C1 segment of cervical spinal cord (tissue), 14 donors: ENCODE measurements at regions not wholly inside any gene's neighbourhood (a gene's known extent, or its start where the extent isn't known, plus 50 kb on each side); places are given as distances from the start of the nearest gene placed in this dataset.
A peak's percentile ranks its signal among the peaks of the same experiment; 100 is the strongest.

Experiments
- DNase-seq, 14 donors: peaks; one replicate each; lab custom pipeline; 2025; lab: John Stamatoyannopoulos, UW

DNA sequence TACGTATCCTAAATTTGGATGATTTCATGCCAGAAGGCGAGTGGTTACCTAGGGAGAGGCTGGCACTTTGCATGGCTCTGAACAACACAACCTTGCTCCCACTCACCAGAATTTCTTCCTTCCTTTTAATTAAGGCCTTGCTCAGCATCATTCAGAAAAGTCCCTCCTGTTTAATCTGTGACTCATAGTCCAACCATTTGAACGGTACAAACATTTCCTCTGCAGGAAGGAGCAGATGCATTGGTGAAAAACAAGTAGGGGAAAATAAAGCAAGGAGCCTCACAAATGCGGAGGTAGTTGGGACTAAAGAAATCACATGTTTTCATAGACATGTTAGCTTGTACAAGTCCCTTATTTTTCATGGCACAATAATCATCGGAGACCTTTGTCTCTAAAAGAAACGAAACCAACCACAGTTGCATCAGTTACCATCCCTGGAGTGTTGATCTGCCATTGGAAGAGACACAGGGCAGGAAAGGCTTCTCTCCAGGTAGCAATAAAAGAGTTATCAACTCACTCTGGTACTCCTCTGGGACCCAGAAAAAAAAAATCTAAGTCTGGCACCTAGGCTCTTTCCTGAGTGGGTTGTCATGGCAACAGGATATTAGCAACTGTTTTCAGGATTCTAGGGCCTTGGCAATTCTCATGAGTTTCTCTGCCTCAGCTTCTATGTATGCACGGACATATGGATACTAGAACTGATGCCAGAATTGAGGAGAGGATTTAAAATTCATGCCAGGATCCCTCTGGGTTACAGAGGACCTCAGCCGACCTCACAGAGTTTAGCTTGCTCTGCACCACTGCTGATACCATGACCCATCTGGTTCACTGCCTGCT, 255.4 kb upstream of the ARPP21 start:
- peak in 1 of 14 donors; percentile 87 for DNase-seq

DNA sequence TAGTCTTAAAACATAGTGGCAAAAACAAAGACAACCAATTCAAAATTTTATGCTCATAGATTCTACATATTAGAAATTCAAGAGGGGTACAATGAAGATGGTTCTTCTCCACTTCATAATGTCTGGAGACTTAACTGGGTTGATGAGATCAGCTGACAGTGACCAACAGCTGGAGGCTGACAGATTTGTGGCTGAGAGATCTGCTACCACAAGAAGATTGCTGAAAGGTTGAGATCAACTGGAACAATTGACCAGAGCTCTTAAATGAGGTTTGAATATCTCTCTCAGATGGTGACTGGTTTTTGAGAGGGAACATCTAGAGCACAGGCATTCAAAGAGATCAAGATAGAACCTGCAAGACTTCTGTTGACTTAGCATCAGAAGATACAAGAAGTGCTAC, 254.1 kb upstream of the ARPP21 start:
- DNase-seq, result no peak

DNA sequence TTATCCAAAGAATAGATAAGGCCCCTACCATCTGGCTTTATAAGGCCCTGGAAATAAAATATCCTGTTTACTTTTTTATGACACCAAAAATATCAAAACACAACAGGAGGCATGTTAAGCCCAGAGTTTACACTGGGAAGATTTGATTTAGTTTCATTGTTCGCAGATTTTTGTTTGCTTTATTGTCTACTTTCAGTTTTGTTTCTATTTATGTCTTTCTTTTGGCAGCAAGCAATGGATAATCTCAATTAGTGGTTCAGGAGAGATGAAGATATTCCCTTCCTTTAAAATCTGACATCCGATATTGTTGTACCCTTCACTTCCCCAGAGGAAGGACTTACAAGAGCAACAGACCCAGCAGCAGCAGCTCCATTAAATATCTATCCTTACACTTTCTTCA, 249.4 kb upstream of the ARPP21 start:
- DNase-seq, result no peak

DNA sequence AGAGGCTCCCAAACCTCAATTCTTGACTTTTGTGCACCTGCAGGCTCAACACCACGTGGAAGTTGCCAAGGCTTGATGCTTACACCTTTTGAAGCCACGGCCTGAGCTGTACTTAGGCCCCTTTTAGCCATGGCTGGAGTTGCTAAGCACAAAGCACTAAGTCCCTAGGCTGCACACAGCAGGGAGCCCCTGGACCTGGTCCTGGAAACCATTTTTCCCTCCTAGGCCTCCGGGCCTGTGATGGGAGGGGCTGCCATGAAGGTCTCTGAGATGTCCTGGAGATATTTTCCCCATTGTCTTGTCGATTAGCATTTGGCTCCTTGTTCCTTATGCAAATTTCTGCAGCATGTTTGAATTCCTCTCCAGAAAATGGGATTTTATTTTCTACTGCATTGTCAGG, 247.1 kb upstream of the ARPP21 start:
- no peak for DNase-seq

DNA sequence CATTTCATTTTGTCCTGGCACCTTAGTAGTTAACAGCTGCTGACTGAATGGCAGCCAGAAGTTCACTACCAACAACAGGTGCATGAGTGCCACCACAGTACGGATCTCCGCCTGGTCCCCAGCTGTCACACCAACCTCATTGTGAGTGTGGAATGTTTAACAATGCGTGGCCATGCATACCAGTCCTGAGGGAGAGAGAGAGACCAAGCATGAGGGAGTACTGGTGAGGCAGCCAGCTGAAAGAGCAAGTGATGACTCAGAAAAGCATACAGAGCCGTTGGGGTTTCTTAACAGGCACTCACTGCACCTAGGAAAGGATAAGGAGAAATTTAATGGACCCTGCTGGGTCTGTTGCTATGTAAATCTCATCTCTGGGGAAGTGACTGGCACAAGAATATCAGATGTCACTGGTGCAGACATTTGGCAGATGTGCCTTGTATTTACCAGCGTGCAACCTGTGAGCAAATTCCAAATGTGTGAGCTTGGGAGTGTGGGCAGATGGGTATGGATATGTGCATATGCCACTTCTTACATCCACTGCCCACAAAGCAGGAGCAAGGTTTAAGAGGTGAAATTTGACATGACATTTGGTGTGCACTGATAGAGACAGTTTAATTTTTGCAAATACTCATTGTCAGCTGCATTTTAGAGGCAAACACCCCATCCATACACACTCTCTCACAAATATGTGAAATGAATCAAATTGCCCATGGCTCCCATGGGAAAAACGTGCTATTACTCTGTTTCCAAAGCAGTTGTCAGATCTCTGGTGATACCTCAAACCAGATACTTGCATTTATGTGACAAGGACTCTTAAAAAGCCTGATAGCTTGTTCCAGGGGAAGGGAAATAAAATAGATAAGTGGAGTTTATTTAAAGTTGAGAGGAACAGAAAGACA, 245.2 kb upstream of the ARPP21 start:
- no peak for DNase-seq

DNA sequence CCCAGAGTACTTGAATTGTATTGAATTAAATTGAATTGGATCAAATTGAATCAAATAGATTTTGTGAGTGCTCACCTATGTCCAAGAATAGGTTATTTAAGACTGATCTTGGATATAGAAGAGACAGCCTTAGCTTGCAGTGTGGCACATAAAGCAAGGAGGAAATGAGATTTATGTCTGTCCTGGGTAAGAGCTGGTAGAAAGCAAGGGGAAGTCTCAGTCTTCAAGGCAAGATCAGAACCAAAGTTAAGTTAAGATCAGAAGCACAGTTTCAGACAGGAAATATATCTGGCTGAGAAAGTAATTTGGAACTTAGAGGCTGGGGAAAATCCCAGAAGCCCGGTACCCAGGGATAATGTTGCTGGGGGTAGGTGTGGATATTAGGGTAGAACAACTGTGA, 244.4 kb upstream of the ARPP21 start:
- DNase-seq, result no peak

DNA sequence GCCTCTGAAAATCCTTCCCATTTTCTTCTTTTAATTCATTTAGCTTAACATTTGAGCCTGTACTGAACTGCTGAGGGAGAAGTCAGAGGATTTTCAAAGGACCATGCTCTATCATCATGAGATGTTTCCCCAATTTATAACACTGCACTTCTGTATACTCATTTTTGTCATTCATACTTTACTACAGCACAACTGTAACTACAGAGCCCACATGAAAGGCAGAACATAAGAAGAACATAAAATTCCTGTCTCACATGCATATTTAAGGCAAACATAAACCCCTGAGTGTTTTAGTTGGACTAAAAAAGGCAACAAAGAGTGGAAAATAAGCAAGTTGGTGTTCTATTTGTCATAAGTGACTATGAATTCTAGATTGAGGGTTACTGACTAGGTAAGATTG, 237.7 kb upstream of the ARPP21 start:
- DNase-seq, result no peak

DNA sequence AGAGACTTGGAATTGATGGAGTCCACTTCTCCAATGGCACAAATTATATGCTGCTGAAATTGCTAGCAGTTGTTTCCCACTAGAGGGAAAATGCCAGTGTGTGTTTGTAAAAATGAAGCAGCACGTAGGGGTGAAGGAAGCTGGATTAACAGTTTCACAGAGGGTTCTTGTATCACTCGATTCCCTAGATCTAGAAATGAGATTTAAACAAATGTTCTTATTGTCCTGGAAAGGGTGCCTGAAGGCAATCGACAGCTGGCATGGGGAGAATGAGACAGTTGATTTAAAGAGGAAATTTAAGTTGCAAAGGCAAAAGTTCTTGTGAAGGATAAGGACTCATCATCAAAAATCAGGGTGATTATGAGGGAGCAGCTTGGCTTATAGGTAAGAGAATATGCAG, 234.8 kb upstream of the ARPP21 start:
- DNase-seq, result no peak

DNA sequence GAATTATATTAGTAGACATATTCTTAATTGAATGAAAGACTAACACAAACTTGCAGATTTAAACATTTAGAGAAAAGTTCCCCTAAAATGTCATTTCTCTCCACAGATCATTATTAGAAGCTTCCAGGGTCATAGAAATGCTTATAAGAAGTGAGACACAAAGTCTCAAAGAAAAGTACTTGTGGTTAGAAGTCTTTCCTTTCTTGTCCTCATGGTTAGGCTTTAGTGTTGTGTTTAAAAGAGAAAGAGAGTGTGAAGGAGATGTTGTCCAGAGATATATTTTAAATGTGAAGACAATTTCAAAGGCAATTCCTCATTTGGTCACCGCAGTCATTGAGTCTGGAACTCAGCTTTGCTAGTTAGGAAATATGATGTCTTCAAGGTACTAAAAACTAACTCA, 230.4 kb upstream of the ARPP21 start:
- no peak for DNase-seq

DNA sequence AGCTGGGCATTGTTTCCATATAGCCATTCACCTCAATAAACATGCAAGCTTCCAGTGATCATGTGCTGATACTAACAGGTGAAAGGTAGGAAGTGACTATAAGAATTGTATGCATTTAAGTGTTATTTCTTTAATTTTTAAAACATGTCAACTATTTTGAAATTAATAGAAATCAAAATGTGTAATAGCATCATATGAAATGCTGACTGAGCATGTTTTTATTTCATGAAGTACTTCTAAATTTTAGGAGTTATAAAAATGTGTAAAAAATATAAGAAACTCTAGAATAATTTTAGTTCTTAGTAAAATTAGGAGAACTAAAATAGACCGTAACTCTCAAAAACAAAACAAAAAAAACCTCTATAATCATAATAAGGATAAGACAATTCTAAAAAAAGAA, 229.3 kb upstream of the ARPP21 start:
- DNase-seq, result no peak

DNA sequence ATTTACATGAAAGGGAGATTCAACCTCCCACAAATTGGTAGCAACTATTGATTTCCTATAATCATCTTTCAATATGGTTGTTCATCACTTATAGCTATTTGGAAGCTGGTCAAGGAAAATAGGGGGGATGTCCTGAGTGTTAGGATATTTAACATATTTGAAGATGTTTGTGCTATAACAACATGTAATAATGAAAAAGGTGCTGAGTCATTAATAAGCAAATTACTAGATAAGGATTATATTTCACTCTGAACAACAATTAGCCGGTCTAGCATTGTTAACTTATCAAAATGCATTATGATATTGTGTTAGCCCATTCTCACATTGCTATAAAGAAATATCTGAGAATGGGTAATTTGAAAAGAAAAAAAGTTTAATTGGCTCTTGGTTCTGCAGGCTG, 225.8 kb upstream of the ARPP21 start:
- DNase-seq, result no peak

DNA sequence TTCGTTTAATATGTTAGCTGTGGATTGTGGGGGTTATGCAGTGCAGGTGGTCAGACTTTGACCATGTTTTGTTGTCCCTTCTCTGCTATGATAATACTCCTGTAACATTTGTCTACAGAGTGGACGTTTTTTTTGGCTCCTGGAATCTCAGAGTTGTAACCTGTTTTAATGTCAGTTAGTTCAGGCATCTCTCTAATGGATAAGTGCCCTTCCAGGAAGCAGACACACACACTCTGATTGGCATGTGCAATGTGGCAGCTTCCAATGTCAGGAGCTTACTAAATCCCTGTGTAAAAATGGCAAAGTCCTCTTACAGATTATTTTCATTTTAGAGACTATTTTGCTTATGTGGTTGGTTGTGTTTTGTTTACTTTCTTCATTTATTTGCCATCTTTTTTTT, 222.2 kb upstream of the ARPP21 start:
- no peak for DNase-seq

DNA sequence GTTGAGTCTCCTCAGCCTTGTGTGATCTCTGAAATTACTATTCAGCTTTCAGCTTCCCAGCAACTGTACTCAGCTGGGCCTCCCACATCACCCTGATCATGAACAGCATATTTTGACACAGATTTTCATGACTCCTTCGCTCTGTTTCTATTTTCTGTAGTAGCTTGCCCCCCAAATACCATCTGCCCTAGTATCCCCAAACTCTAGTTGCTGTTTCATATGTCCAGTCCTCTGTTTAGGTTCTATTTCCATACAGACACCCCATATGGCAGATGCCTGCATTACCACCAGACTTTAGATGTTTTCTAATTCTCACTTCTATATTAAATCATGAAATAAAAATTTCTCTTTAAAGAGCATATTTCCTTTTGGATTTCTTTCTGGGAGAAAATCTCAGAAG, 217.2 kb upstream of the ARPP21 start:
- no peak for DNase-seq

DNA sequence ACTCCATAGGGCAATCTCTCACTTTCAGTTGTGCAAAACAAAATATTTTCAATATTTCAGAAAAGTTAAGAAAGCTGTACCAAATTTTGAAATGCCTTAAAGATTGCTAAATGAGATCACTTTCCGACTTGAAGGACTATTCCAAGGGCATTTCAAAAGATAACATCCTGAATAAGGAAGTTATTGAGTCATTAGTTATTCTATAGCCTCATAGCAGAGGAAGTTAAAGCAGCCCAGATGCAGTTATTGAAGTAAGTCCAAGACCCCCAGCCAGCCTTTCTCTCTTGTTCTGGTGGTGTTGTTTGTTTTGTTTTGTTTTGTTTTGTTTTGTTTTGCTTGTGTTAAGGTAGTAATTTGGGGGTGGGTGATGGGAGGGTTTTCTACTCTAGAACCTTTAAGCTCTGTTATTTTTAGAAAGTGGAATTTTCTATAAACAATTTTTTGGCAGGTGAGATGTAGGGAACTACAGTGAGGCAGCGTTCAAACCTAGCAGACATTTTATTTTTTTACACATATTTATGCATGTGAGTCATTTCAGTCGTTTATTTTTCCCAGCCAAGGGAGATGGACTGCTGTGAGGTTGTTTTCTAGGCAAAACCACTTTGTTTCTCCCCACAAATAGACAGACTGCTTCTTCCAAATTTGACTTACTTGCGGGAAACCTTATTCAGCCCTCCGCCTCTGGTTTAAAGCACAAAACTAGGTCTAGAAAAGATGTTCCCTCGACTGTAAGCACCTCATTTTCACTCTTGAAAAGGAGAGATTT, 216.3 kb upstream of the ARPP21 start:
- DNase-seq, result no peak

DNA sequence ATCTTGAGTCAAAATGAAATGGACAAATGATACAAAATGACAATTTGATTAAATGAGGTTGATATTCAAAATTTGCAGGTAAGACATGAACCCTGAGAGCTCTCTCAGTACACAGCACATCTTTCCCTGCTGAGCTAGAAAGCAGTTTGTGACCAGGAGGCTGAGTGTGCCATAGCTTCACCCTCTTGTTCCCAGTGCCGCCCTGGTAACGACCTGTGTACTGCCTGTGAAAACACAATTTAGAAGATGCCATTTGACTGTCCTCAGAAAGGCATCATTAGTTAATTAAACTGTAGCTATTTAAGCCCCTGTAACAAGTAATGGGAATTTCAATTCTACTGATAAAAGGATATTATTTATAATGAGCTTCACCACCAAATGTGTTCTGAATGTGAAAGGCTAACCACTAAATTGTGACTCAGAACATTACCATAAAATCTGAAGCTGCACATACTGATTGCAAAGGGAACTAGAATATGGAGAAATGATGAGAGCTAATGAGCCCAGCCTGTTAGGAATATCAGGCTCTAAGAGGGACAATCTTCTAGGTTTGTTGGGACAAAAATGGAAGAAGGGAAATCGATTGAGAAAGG, 212.9 kb upstream of the ARPP21 start:
- no peak for DNase-seq

DNA sequence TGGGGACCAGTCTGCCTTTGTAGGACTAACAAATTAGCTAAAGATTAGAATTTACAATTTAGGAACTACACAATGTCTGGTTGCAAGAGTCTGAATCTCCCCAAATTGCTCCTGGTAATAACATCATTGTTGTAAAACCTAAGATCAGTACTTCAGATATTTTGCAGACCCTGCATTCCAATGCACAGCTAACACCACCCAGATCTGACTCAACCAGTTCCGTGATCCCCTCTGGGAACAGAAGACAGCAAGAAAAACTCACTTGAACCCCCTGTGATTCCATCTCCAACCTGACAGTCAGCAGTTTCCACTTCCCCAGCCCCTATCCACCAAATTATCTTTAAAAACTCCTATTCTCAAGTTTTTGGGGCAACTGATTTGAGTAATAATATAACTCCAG, 201.9 kb upstream of the ARPP21 start:
- DNase-seq, result no peak

DNA sequence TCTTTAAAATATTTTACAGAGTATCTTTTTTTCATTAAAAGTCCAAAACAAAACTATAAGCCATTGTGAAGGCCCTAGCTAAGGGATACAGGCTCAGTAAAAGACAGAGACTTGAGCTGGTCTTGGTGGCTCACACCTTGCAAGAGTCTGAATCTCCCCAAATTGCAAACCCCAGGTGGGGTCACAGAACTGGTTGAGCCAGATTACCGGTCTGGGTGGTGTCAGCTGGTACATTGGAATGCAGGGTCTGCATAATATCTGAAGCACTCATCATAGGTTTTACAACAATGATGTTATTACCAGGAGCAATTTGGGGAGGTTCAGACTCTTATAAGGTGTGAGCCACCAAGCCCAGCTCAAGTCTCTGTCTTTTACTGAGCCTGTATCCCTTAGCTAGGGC, 201.2 kb upstream of the ARPP21 start:
- DNase-seq, result no peak

DNA sequence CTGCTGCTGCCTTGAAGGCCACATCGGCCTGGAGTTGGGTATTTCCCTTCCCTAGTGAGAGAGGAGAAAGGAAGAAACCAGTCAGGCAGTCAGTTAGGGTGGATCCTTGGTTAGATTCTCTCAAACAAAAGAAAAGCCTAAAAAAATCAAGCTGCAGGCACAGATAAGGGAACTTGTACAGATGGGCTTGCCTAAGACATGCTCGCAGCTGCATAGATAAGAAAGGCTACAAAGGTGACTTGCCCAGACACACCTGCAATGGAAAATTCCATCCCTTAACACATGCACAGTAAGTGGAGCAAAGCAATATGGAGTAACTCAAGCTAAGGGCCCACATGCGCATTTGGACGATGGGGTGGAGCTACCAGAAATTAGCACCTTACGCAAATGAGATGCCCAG, 199.7 kb upstream of the ARPP21 start:
- DNase-seq, result no peak

DNA sequence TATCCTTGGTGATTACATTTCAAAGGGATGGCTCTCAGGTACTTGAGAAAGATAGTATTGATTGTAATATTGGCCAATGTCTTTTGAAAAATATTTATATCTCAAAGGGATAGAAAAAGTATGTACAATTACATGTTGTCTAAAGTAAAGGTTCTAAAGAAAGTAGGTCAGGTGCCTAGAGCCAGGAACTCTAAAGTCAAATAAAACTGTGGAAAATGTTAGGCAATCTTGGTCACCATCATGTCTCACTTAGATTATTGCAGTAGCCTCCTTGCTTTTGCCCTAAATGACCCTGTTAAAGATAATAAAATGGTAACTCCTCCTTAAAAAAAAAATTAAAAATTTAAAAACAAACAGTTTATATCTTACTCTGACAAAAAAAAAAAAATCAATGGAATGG, 198.5 kb upstream of the ARPP21 start:
- DNase-seq, result no peak

DNA sequence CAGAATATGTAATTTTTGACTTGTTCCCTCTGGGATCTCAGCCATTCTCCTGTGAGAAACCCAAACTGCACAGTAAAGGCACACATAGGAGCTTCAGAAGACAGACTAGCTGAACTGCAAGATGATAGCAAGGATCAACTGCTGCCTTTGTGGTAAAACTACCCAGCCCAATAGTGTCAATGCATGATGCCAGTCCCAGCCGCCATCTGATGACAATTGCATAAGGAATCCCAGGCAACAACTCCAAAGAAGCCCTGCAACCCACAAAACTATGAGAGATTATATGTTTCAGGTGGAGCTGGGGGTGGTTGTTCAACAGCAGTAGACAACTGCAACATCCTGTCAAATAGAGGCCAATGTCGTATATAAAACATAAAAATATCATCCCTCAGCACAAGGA, 192.4 kb upstream of the ARPP21 start:
- DNase-seq, result no peak

DNA sequence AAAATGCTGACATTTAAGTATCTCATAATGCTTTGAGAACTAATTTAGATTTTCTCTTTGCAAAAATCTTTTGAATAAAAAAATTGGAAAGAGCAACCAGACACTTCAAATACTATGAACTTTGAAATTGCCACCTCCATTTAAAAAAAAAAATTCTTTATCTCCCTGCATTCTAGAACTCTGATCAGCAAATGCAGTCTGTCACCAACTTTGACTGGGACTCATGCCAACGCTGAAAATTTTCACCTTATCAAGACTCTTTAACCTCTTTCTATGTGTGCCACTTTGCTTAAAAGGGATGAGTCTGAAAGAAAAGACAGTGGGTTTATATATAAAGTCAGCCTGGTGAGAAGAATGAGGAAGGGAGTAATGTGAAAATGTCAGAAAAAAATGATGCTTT, 191.2 kb upstream of the ARPP21 start:
- peak in 1 of 14 donors; percentile 12 for DNase-seq

DNA sequence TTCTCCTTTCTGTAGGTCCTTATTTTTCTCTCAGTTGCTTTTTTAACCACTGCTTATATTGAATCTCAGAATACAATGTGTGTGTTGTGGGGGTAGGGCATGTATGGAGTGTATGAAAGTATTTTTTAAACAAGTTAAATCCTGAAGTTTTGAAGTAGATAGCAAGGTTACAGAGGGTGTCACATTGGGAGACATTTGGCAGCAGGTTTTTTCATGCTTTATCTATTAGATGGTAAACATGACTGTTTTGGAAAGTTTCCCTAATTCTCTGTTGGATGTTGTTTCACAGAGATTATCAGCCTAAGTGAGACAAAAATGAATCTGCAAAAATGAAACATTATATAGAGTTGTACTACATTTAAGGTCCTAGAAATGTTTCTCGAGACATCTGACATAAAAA, 190.6 kb upstream of the ARPP21 start:
- DNase-seq, result peak in 1 of 14 donors; percentile 26
